GM03348 (cell line): ENCODE measurements at regions not wholly inside any gene's neighbourhood (a gene's known extent, or its start where the extent isn't known, plus 50 kb on each side); places are given as distances from the start of the nearest gene placed in this dataset.

ENCODE experiments used
- DNase-seq: peaks from one replicate; pipeline ENCODE4 v3.0.0; 2012; ENCODE audit warnings: low spot score

DNA sequence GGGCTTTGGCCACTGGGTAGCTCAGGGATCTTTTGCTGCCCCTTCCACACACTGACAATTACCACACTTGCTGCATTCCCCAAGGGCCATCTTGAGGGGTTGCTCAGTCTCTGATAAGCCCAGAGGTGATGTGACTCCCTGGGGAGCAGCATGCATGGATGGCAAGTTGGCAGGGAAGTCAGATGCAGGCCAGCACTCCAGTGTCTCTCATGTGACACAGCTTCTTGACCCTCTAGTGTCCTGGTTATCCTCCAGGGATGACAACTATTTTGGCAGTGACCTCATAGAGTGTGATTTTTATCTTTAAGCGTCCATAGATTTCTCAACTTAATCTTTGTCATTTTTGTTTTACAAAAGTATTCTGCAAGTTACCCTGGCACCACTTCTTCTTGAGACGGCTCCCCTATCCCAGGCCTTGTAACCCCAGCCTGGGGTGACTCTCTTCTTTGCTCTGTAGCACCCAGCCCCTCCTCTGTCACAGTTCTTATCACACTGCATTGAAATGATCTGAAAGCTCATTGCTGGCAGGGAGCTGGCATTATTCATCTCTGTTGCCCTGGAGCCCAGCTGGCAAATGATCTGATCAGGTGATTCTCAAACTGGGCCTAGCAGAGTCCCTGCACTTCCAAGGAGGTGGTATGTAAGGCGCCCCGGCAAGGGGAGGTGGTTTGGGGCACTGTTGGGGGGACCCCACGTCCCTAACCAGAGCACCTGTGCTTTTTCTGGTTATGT, 72.6 kb downstream of the TENT5C start:
- DNase-seq, result no peak

DNA sequence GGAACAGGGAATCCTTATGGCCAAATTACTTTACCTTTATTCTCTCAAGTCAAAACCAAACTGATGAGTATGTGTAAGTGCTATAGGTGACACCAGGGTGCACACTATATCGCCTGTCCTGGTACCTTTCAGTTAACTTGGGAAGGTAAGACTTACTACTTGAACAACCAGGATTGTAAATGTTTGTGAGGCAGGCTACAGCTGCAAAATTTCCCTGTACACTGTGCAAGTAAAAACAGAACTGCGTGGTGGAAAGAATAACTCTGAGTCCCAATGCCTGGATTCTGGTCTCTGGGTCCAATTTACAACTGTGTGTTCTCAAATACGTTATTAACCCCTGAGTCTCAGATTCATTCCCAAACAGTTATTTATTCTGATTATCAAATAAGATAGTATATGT, 73.5 kb downstream of the TENT5C start:
- DNase-seq, result no peak

DNA sequence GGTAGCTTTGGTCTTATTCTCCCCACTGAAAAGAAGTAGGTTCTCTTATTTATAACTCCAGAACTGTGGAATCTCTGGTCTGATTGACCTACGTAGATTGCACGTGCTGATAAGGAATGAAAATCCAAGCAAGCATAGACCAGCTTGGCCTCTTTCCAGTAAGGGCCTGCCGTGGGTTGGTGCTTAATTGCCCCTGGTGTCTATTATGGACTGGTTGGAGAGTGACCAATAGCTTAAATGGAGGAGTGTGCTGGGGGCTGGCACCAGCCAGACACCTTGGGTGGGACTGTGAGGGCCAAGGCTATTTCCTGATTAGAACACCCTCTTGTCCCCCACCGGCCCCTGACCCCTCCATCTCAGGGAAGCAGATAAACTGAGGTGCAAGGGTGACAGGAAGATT, 74.0 kb downstream of the TENT5C start:
- no peak for DNase-seq

DNA sequence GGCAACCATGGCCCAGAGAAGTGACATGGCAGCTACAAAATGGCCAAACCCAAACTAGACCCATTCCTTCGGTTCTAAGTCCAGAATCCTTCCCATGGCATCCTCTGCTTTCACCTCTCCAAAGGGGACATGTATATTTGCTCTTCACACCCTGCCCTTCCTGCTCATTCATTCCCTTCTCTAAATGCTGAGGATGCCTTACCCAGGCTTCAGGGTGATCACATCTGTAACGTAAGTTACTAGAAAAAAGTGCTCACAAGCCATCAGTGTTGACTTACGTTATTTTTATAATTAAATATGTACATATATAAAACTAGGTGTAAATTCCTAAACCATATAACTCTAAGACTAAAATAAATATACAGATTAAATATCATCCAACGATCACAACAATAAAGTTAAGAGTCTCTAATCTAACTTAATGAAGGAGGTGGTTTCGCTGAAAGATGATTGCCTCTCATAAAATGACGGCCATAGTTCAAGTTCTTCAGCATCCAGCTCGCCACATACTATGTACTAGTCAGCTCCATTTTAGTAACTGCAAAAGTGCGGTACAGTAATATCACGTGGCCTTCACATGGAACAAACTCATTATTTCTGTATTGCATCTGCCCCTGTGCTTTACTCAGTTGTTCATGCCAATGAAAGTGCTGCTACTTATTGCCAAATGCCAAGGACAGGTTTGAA, 74.6 kb downstream of the TENT5C start:
- no peak for DNase-seq

DNA sequence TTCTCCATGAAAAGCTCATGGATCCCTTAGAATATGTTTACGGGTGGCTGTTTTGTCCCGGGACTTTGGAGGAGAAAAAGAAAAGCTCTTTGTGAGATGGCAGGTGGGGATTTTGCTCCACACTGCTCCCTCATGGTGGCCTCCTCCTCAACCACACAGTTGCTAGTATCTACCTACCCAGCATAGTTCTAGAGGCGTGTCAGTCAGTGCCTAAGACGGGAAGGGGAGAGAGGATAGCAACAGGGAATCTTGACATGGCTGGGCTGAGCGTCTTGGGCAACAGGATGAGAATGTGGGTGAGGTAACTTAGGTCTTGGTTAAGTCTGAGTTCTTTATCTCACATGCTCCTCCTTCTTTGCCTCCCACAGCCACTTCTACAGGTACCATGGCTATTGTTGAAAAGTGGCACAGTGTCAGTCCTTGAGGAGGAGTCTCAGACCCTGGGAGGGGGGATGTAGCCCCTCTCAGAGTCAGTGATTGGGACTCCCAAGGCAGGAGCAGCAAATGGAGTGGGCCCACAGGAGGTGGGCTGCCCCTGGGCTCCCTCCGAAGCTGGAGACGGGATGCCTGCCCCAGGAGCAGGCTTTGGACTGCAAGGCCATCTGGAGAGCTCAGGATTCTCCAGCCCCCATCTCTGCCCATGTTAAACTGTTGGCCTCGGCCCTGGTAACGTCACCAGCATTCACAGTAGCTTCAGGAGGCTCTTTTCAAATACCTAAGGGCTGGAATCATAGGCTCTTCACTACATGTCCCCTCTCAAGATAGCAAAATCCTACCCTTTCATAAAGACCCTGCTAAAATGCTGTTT, 75.4 kb downstream of the TENT5C start:
- DNase-seq, result no peak

DNA sequence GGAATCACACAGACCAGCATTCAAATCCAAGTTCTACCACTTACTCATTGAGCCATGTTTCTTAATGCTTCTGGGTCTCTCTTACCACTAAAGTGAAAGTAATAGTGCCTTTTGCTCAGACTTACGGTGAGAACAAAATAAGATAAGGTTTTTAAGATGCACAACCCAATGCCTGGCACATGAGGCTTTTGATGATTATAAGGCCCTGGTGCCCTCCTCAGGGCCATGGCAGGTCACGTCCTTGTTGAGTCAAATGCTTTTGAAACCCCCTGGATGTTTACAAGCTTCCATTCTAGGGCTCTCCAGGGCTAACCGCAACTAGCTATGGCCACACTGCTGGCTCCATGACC, 76.0 kb downstream of the TENT5C start:
- DNase-seq, result no peak

DNA sequence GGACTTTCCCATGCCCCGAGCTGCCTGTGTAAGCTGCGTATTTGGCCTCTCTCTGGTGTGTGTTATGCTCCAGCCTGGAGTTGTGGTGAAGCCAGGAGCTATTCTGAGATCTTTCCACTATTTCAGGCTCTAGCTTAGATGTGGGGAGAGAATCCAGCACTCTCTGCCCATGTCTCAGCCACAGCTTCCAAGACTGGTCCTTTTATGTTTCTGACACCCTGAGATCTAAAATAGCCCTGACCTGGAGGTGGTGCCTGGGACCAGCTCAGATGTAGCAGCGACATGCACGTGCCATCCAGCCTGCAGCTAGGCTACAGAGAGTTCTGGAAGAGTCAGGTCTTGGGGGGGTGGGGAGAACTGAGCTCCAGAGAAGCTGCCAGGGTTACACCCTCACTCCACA, 76.5 kb downstream of the TENT5C start:
- DNase-seq, result no peak

DNA sequence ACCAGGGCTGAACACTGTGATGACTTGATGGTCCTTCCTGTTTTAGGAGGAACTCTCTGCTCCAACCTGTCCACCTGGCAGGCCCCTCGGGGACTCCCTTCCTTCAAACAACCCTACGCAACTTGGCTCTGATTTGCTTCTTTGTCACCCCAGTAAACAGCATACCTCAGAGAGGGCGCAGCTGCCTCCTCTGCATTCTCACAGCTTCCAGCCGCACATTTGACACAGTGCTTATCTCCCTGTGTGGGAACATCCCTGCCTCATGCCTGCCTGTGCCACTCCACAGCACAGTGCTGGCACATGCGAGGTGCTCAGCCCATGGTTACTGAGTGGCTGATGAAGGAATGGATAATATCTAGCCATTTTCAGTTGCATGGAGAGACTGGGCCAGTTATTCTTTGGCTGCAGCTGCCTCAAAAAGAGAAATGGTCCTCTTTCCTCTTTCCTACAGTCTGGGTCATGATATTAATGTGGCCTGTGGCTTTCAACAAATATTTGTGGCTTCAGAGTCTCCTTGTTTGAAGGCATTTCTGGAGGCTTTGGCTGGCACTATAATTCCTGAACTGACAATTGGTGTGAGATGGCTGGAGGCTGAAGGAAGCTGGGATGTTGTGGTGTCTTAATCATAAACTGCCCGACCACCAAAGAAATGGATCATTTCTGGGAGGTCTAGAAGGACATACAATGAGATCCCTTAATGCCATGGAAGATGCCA, 77.9 kb downstream of the TENT5C start:
- peak; percentile 71 for DNase-seq

DNA sequence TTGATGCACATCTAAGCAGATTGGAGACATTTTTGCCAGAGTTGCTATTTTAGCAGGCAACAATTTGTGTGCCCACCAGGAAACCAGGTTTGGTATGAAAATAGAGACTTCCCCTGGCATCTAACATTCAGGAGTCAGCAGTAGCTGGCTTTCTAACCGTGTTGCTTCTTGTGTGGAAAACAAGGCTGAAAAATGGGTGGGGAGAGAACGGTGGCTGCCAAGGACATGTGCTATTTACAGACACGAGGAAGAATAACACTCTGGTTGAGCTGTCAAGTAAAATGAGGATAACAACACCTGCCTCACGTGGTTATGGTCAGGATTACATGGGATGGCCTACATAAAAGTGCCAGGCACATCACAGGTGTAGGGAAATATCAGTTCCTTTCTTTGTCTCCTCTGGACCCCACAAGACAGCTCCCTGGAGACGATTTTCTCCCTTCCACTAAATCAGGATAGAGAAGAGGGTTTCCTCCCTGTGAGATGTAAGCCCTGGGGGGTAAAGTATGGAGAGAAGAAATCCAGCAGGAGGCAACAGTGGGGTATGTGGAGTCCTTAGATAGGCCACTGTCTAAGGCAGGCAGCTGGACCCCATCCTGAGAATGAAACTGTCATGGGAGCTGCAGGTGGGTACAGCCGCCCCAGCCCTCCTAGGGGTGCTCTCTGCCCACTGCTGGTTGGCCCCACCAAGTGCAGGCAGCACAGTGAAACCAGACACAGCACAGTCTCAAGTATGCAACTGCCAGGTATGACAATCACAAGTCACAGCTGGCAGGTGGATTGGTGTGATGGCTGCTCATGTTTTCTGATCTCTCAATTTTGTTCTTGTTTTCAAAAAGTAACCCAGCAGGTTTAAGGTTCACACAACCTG, 80.3 kb downstream of the TENT5C start:
- no peak for DNase-seq

DNA sequence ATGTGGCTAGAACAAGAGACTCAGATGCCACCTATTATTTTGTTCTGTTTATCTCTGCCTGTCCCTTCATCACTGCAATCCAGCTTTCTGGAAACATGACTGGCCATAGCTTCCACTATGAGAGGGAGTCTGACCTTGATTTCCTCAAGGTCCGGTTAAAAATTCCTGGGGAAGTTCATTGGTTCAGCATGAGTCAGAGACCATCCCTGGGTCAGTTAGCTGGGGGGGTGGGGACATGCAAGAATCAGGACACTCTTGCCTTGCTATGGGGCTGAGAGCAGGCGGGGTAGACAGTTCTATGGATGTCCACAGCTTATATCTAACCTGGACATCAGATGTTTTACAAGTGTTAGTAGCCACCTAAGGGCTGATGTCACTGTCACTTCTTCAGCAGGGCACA, 81.1 kb downstream of the TENT5C start:
- DNase-seq, result peak; percentile 75

DNA sequence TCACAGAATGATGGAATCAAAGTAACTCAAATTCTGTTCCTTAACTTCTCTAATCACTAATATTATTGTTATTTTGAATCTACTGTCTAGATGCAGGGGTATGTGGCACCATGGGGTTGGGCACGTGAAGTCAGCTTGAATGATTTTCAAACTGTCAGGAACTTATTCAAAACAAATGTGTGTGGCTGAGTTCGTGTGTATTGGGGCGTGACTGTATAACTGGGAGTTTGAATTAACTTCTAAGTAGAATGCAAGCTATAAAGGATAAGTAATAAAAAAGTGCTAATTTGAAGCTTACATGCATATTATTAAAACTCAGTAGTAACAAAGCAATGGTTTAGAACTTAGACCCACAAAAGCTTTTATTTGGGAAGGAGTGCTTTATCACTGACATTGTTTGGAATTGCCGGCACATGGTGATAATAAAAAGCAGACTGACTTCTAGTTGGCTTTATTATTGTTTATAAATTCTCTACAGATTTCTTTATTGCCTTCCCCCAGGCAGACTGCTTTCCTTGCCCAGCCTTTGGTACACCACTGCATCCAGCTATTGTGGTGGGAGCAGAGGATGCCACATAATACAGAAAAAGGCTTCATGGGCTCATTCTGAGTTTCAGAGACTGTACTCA, 84.3 kb downstream of the TENT5C start:
- DNase-seq, result no peak

DNA sequence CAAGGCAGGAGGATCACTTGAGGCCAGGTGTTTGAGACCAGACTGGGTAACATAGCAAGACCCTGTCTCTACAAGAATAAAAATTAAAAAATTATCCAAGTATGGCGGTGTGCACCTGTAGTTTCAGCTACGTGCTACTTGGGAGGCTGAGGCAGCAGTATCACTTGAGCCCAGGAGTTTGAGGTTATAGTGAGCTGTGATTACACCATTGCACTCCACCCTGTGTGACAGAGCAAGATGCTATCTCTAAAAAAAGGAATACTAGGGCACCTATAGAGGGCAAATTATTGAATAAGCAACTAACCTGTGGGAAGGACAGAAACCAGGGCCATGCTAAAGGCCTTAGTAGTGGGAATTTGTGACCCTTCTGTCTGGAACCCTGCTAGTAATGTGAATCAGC, 86.1 kb downstream of the TENT5C start:
- DNase-seq, result no peak

DNA sequence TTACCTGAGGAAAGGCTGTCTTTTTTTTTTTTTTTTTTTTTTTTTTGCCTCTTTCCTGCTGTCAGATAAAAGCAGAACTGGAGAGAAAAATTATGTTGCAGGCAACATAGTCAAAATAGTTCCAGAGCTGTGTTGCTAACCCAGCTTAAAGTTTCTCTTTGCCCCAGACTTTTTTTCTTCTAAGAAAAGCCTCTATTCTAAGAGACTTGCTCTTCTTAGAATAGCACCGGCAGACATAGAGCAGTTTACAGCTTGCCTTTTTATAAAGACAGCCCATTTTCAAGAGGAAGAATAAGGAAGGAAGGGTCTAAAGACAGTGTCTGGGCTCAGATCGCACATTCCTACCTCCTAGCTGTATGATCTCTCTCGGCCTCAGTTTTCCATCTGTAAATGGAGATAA, 88.7 kb downstream of the TENT5C start:
- DNase-seq, result no peak

DNA sequence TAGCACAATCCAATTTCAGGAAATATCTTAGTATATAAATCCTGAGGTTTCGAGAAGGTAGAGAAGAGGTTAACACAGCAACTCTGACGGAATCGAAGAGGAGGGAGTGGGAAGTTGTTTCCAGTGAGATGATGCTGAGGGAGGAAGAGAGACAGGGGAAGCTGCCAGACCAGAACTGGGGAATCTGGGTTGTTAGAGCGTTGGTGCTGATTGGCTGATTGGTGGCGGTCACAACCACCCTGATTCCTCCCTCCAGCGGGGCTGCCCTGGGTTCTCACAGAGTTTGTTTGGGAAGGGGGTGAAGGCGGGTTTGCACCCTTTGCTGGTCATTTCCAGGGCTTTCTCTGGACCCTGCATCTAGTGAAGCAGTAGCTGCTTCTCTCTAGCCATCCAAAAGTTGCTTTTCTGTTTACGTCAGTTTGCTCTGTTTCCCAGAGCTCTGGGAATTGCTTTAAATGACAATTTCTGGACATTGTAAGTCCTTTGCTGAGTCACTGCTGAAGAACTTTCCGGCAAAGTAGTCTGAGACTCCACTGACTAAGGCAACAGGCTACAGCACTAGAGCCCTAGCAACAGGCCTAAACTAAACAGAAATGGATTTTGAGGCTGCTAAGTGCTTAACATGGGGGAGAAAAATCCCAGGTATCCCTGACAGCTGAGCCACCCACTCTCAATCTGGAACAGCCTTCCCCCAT, 90.1 kb downstream of the TENT5C start:
- peak; percentile 84 for DNase-seq

DNA sequence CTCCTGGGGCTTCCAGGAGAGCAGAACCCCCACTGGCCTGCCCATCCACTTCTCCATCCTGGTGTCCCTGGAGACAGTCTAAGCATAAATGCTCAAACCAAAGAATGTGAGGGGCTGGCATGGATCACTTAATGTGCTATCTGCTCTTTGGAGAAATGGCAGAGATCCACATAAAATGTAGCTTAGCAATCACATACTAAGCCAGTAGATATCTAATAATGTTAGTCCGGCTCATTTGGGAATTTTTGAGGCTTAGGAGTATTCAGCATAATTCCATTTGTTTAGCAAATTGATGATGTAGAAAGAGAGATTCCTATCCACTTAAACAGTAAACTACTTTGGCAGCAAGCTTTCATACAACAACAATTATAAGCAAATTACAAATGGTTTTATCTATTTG, 90.7 kb downstream of the TENT5C start:
- DNase-seq, result no peak

DNA sequence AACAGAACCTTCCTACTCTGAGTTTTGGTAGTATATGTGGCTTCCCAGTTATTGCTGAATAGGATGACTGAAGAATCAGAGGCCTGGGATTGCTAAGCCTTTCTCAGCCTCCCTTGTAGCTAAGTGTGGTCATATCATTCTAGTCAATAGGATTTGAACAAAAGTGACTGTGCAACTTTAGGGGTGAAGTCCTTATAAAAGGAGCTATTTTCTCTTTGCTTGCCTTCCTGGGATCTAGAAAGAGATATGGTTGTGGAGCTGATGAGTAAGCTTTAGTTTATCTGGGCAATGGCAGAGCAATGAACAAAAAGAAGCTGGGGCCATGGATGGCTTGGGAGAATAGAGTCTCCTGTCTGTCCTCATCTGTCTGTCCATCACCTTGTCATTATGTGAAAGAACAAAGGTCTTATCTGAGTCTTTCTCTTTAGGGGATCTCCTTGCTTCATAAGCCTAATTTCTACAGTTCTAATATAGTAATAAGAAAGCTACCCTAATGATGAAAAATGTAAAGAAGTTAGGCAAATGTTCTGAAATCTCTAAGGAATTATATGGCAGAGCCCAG, 91.5 kb downstream of the TENT5C start:
- DNase-seq, result no peak

DNA sequence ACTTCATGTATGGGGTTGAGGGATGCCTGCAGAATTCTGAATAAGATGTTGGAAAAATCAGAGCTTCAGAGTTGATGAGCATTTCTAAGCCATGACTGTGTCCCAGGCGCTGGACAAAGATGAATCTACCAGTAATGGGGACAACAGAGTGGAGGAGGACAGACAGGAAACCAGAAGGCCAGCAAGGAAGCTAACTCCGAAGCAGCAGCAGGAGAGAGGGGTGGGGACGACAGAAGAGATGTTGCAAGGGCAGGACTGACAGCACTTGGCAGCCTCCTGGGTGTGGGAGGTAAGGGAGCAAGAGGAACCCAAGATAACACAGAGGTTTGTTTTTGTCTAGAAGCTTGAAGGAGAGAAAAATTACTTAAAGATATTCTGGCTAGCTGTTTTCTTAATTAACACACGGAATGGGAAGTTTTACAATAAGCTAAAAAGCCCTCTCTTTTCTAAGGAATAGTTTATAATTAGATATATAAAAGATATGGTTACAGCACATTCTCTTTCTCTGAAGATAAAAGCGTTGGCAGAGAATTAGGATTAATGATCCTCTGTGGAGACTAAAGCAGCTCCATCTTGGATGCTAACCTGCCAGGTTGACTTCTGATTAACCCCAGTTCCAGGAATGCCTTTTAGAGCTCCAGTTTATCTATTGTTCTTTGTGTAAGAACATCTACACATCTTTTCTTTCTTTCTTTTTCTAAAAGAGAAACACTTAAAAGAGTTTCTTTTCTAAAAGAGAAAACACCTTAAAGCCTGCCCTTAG, 92.7 kb downstream of the TENT5C start:
- DNase-seq, result peak; percentile 51

DNA sequence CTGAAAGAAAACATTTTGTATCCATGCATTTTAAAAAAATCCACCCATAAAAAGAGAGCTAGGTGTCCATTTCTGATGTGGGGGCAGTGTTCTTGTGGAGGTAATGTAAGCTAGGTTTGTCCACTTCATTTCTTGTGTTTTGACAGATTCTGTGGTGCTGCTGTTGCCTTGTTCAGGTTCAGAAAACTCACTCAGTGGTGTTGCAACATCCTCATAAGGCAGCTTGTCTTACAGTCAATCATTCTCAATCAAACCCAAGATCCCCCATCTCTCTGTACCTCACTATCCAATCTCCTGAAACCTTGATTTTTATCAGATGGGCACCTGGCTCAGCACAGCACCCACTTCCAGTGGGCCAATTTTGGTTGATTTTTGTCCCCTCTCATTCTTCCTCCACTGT, 94.1 kb downstream of the TENT5C start:
- no peak for DNase-seq

DNA sequence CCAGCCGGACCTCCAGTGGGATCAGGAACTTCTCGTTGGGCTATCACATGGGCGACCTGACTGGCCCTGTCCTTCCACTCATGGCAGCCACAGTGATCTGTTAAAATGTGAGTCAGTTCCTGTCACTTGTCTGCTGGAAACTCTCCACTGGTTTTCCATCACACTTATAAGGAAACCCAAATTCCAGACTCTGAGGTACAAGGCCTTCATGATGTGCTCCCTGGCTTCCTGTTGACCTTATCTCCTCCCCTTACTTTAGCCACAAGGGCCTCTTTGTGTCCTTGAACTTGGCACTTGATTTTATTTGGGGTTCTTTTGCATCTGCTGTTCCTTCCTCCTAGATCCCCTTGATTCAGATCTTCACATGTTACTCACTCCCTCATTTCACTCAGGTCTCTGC, 96.8 kb downstream of the TENT5C start:
- DNase-seq, result no peak
